AG20443 (cell line): ENCODE measurements at regions not wholly inside any gene's neighbourhood (a gene's known extent, or its start where the extent isn't known, plus 50 kb on each side); places are given as distances from the start of the nearest gene placed in this dataset.
"Not testable (repeated sequence)": the region's sequence is repeated elsewhere in the genome, so short reads cannot be mapped to it uniquely, and the experiment has no call there.

Experiments
- DNase-seq: peaks from one replicate; pipeline ENCODE4 v3.0.0; 2012; ENCODE audit warnings: low spot score, mixed read lengths

GRCh38 chr13:111501596-111502535, 181.4 kb downstream of the TEX29 start:
- DNase-seq, result not testable (repeated sequence)

GRCh38 chr13:111502957-111503356, 182.5 kb downstream of the TEX29 start:
- DNase-seq, result no peak

- no peak for DNase-seq
Measured at GRCh38 chr13:111503376-111503775, 182.9 kb downstream of the TEX29 start.

- DNase-seq, result no peak
Measured at GRCh38 chr13:111503905-111504695, 183.7 kb downstream of the TEX29 start.

- no peak for DNase-seq
Measured at GRCh38 chr13:111505175-111505777, 184.8 kb downstream of the TEX29 start.

GRCh38 chr13:111506125-111506524, 185.7 kb downstream of the TEX29 start:
- no peak for DNase-seq

- DNase-seq, result no peak
Measured at GRCh38 chr13:111506621-111507020, 186.2 kb downstream of the TEX29 start.

- no peak for DNase-seq
Measured at GRCh38 chr13:111508164-111508870, 187.9 kb downstream of the TEX29 start.

- DNase-seq, result no peak
Measured at GRCh38 chr13:111508902-111509509, 188.6 kb downstream of the TEX29 start.

- no peak for DNase-seq
Measured at GRCh38 chr13:111510502-111511218, 190.2 kb downstream of the TEX29 start.

- DNase-seq, result no peak
Measured at GRCh38 chr13:111511219-111511732, 190.8 kb downstream of the TEX29 start.

GRCh38 chr13:111511805-111512504, 191.5 kb downstream of the TEX29 start:
- no peak for DNase-seq

GRCh38 chr13:111512707-111513106, 192.3 kb downstream of the TEX29 start:
- DNase-seq, result no peak

- DNase-seq, result no peak
Measured at GRCh38 chr13:111513766-111514609, 193.5 kb downstream of the TEX29 start.

GRCh38 chr13:111514610-111515306, 194.3 kb downstream of the TEX29 start:
- DNase-seq, result no peak

GRCh38 chr13:111515307-111515617, 194.8 kb downstream of the TEX29 start:
- DNase-seq, result no peak

- no peak for DNase-seq
Measured at GRCh38 chr13:111515635-111516034, 195.2 kb downstream of the TEX29 start.
